Astrocyte (in vitro differentiated cells and primary cell): ENCODE measurements at regions not wholly inside any gene's neighbourhood (a gene's known extent, or its start where the extent isn't known, plus 50 kb on each side); places are given as distances from the start of the nearest gene placed in this dataset.

Experiments
- DNase-seq: peaks from one replicate; pipeline ENCODE4 v3.0.0-alpha.2; 2010; ENCODE audit warnings: low read depth
- FAIRE-seq: peaks from 2 replicates; lab custom pipeline; 2011; peaks lifted over from hg19 to GRCh38; lab: Jason Lieb, UNC
- H2AFZ ChIP-seq: 2 replicates; pipeline ENCODE4 v1.6.0; 2012; ENCODE audit warnings: low read depth, low read length, inconsistent platforms
- H3K27ac ChIP-seq: 2 replicates; pipeline ENCODE4 v1.5.1; 2011; ENCODE audit warnings: low read depth, low read length, inconsistent platforms
- H3K27me3 ChIP-seq: 2 replicates; pipeline ENCODE4 v1.6.0; 2011; ENCODE audit warnings: low read length, inconsistent platforms; ENCODE audit not compliant: insufficient read depth
- H3K36me3 ChIP-seq: 2 replicates; pipeline ENCODE4 v1.5.1; 2011; ENCODE audit warnings: low read length, inconsistent platforms; ENCODE audit not compliant: insufficient read depth
- H3K4me1 ChIP-seq: 2 replicates; pipeline ENCODE4 v1.5.1; 2011; ENCODE audit warnings: low read length, inconsistent platforms; ENCODE audit not compliant: insufficient read depth
- H3K4me2 ChIP-seq: 2 replicates; pipeline ENCODE4 v1.6.0; 2012; ENCODE audit warnings: low read length, inconsistent platforms
- H3K4me3 ChIP-seq: 2 replicates; pipeline ENCODE4 v1.5.1; 2011; ENCODE audit warnings: low read depth, mild to moderate bottlenecking, low read length, inconsistent platforms; ENCODE audit not compliant: insufficient read depth
- H3K79me2 ChIP-seq: 2 replicates; pipeline ENCODE4 v1.6.0; 2012; ENCODE audit warnings: mild to moderate bottlenecking, low read length, inconsistent platforms; ENCODE audit not compliant: insufficient read depth
- H3K9ac ChIP-seq: 2 replicates; pipeline ENCODE4 v1.6.0; 2012; ENCODE audit warnings: mild to moderate bottlenecking, low read length, inconsistent platforms
- H3K9me3 ChIP-seq: 2 replicates; pipeline ENCODE4 v1.5.1; 2012; ENCODE audit warnings: low read depth, mild to moderate bottlenecking, low read length, inconsistent platforms; ENCODE audit not compliant: insufficient read depth
- H4K20me1 ChIP-seq: 2 replicates; pipeline ENCODE4 v1.6.0; 2012; ENCODE audit warnings: low read length, inconsistent platforms; ENCODE audit not compliant: insufficient read depth
- H3K27ac Mint-ChIP-seq: one replicate; pipeline ENCODE4 v1.8.0; 2021; ENCODE audit warnings: mild to moderate bottlenecking, mixed read lengths; ENCODE audit not compliant: unreplicated experiment
- H3K27me3 Mint-ChIP-seq: one replicate; pipeline ENCODE4 v1.8.0; 2021; ENCODE audit warnings: low read depth, mixed read lengths; ENCODE audit not compliant: unreplicated experiment
- H3K36me3 Mint-ChIP-seq: one replicate; pipeline ENCODE4 v1.8.0; 2021; ENCODE audit warnings: low read depth, mixed read lengths; ENCODE audit not compliant: unreplicated experiment
- H3K4me1 Mint-ChIP-seq: one replicate; pipeline ENCODE4 v1.8.0; 2021; ENCODE audit warnings: low read depth, mixed read lengths; ENCODE audit not compliant: unreplicated experiment
- H3K4me3 Mint-ChIP-seq: one replicate; pipeline ENCODE4 v1.8.0; 2021; ENCODE audit warnings: mild to moderate bottlenecking, moderate library complexity, mixed read lengths; ENCODE audit not compliant: unreplicated experiment
- H3K9me3 Mint-ChIP-seq: one replicate; pipeline ENCODE4 v1.8.0; 2021; ENCODE audit warnings: mild to moderate bottlenecking, mixed read lengths; ENCODE audit not compliant: unreplicated experiment
- CTCF ChIP-seq: IDR thresholded peaks from 2 replicates; pipeline ENCODE4 v1.5.1; 2011; ENCODE audit warnings: low read depth, mild to moderate bottlenecking, inconsistent platforms, low read length, moderate library complexity; ENCODE audit not compliant: insufficient read depth
- EZH2 ChIP-seq: IDR thresholded peaks from 2 replicates; pipeline ENCODE4 v1.6.1; 2012; ENCODE audit warnings: mild to moderate bottlenecking, low read length, inconsistent platforms; ENCODE audit not compliant: insufficient read depth

DNA sequence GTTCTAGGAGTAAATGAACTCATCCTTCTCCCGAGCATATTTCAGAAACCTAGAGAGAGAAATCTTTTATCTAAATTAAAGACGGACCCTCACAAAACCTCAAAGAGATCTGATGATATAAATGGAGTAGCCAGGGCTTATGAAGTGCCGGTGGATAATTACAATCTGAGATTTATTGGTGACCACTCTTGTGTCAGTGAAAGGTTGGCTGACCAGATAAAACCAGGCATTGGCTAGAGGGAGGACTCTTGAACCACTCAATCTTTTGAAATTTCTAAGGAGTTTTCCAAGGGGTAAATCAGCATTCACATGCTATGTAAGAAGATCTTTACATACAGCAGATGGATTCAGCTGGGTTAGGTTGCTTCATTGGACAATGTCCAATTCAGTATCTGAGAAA, 227.3 kb upstream of the MMADHC start:
- Mint-ChIP-seq H3K27ac (no peak overlapping the region), H3K9me3 (peaks cover 4% of the 10 kb centered on the region), H3K27me3 (no peaks in the 10 kb centered on the region), H3K36me3 (no peaks in the 10 kb centered on the region), H3K4me1 (no peaks in the 10 kb centered on the region), H3K4me3 (no peak overlapping the region)
- H3K4me1 ChIP-seq, result no peaks in the 10 kb centered on the region
- DNase-seq (no peak), FAIRE-seq (no peak)
- TF ChIP-seq EZH2 (no peak), CTCF (no peak)
- no peak overlapping the region for H3K4me2 ChIP-seq
- H3K4me3 ChIP-seq, result no peak overlapping the region
- no peaks in the 10 kb centered on the region for H3K9me3 ChIP-seq
- no peak overlapping the region for H2AFZ ChIP-seq
- no peaks in the 10 kb centered on the region for H3K79me2 ChIP-seq
- no peaks in the 10 kb centered on the region for H3K36me3 ChIP-seq
- H3K27me3 ChIP-seq, result no peaks in the 10 kb centered on the region
- H3K27ac ChIP-seq, result no peak overlapping the region
- no peak overlapping the region for H3K9ac ChIP-seq
- no peaks in the 10 kb centered on the region for H4K20me1 ChIP-seq

DNA sequence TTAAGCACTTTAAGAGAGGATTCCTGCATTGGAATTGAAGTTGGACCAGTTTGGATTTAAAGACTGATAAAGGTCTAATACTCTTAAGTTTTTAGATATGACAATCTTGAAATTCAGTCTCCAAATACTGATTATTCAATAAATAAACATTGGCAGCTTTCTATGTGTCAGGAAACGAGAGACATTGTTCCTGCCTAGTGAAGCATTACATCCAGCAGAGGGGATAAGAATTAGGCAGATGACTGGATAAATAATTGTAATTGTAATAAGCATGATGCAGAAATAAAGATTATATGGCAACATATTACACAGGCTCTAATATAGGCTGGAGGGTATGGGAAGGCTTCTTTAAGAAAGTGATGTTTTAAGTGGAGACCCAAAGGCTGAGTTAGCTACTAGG, 226.5 kb upstream of the MMADHC start:
- Mint-ChIP-seq H3K4me3 (no peak overlapping the region), H3K36me3 (no peaks in the 10 kb centered on the region), H3K27ac (no peak overlapping the region), H3K27me3 (no peaks in the 10 kb centered on the region), H3K4me1 (no peaks in the 10 kb centered on the region), H3K9me3 (peaks cover 4% of the 10 kb centered on the region)
- DNase-seq, result no peak
- no peaks in the 10 kb centered on the region for H3K27me3 ChIP-seq
- no peak overlapping the region for H3K9ac ChIP-seq
- H3K27ac ChIP-seq, result no peak overlapping the region
- H2AFZ ChIP-seq, result no peak overlapping the region
- H3K79me2 ChIP-seq, result no peaks in the 10 kb centered on the region
- no peaks in the 10 kb centered on the region for H4K20me1 ChIP-seq
- TF ChIP-seq EZH2 (no peak), CTCF (no peak)
- no peaks in the 10 kb centered on the region for H3K9me3 ChIP-seq
- no peak for FAIRE-seq
- H3K4me1 ChIP-seq, result no peaks in the 10 kb centered on the region
- H3K36me3 ChIP-seq, result no peaks in the 10 kb centered on the region
- no peak overlapping the region for H3K4me2 ChIP-seq
- H3K4me3 ChIP-seq, result no peak overlapping the region

GRCh38 chr2:149808556-149808955, 221.0 kb upstream of the MMADHC start:
- Mint-ChIP-seq H3K27ac (no peak overlapping the region), H3K9me3 (no peaks in the 10 kb centered on the region), H3K4me3 (no peak overlapping the region), H3K36me3 (no peaks in the 10 kb centered on the region), H3K4me1 (no peaks in the 10 kb centered on the region), H3K27me3 (peaks cover 5% of the 10 kb centered on the region)
- H3K27ac ChIP-seq, result no peak overlapping the region
- no peaks in the 10 kb centered on the region for H3K27me3 ChIP-seq
- H3K36me3 ChIP-seq, result no peaks in the 10 kb centered on the region
- DNase-seq (peak; percentile 15), FAIRE-seq (no peak)
- H3K79me2 ChIP-seq, result no peaks in the 10 kb centered on the region
- no peaks in the 10 kb centered on the region for H3K4me1 ChIP-seq
- no peak overlapping the region for H2AFZ ChIP-seq
- H3K4me3 ChIP-seq, result no peak overlapping the region
- no peaks in the 10 kb centered on the region for H4K20me1 ChIP-seq
- no peaks in the 10 kb centered on the region for H3K9me3 ChIP-seq
- H3K4me2 ChIP-seq, result no peak overlapping the region
- no peak for TF ChIP-seq CTCF
- no peak for TF ChIP-seq EZH2
- H3K9ac ChIP-seq, result no peak overlapping the region
